Esophagus muscularis mucosa (tissue), 3 donors: ENCODE measurements at regions not wholly inside any gene's neighbourhood (a gene's known extent, or its start where the extent isn't known, plus 50 kb on each side); places are given as distances from the start of the nearest gene placed in this dataset.

Source experiments
- POLR2AphosphoS5 ChIP-seq, 2 donors: sonication (generic); formaldehyde crosslinking; IDR thresholded peaks; one replicate each; pipeline ENCODE4 v1.6.1; 2017; ENCODE audit warnings: antibody characterized with exemption in 2 of 2
- TF ChIP-seq, protein P1 (sequence below), 3 experiments: fragments of 200-600 bp in 2 of 3; fragments of 450-650 bp in 1 of 3; sonication (generic) in 2 of 3; IDR thresholded peaks; one replicate each; pipeline ENCODE4 v1.5.1; 2017 to 2019; ENCODE audit warnings: antibody characterized with exemption in 3 of 3, mild to moderate bottlenecking in 2 of 3, moderate library complexity in 1 of 3

DNA sequence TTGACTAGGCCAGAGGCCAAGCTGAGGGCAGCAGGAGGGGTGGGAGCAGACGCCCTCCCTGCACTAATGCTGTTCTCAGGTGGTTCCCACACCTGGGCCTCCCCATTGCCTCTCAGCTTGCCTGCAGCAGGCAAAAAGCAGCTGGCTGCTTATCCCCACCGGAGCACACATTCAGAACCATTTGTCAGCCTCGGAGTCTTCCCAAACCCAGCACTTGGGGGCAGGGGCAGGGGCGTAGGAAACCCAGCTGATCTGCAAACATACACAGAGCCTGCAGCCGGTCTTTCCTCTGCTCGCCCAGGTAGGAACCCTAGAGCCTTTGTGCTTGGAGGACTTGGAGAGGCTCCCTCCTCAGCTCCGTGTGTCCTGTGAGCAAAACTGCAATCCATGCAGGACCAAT lies 249.8 kb downstream of the CYP26B1 start:
- TF ChIP-seq, protein P1, sequence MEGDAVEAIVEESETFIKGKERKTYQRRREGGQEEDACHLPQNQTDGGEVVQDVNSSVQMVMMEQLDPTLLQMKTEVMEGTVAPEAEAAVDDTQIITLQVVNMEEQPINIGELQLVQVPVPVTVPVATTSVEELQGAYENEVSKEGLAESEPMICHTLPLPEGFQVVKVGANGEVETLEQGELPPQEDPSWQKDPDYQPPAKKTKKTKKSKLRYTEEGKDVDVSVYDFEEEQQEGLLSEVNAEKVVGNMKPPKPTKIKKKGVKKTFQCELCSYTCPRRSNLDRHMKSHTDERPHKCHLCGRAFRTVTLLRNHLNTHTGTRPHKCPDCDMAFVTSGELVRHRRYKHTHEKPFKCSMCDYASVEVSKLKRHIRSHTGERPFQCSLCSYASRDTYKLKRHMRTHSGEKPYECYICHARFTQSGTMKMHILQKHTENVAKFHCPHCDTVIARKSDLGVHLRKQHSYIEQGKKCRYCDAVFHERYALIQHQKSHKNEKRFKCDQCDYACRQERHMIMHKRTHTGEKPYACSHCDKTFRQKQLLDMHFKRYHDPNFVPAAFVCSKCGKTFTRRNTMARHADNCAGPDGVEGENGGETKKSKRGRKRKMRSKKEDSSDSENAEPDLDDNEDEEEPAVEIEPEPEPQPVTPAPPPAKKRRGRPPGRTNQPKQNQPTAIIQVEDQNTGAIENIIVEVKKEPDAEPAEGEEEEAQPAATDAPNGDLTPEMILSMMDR (IDR thresholded peaks at IDR 0.05): no peak
- no peak for TF ChIP-seq POLR2AphosphoS5 (IDR thresholded peaks at IDR 0.05)
